Omental fat pad (tissue), 3 donors: ENCODE measurements at regions not wholly inside any gene's neighbourhood (a gene's known extent, or its start where the extent isn't known, plus 50 kb on each side); places are given as distances from the start of the nearest gene placed in this dataset.

Experiments used
- ATAC-seq: fragments of 150-250 bp; one replicate; pipeline ENCODE4 v1.9.1; 2016; ENCODE audit warnings: mild to moderate bottlenecking, moderate library complexity; ENCODE audit not compliant: low FRiP score
- DNase-seq: peaks from one replicate; pipeline ENCODE4 v3.0.0-alpha.2; 2019; ENCODE audit warnings: low spot score
- CTCF ChIP-seq, 3 donors: fragments of 450-650 bp; IDR thresholded peaks; one replicate each; pipeline ENCODE4 v1.5.1; 2016 to 2017; ENCODE audit warnings: antibody characterized with exemption in 3 of 3, mild to moderate bottlenecking in 3 of 3, moderate library complexity in 2 of 3

- no peak for DNase-seq
- TF ChIP-seq CTCF (IDR thresholded peaks at IDR 0.05) = no peak
- no peak for ATAC-seq
Observed at GRCh38 chr11:116413301-116414242, 359.2 kb downstream of the BUD13 start.

DNA sequence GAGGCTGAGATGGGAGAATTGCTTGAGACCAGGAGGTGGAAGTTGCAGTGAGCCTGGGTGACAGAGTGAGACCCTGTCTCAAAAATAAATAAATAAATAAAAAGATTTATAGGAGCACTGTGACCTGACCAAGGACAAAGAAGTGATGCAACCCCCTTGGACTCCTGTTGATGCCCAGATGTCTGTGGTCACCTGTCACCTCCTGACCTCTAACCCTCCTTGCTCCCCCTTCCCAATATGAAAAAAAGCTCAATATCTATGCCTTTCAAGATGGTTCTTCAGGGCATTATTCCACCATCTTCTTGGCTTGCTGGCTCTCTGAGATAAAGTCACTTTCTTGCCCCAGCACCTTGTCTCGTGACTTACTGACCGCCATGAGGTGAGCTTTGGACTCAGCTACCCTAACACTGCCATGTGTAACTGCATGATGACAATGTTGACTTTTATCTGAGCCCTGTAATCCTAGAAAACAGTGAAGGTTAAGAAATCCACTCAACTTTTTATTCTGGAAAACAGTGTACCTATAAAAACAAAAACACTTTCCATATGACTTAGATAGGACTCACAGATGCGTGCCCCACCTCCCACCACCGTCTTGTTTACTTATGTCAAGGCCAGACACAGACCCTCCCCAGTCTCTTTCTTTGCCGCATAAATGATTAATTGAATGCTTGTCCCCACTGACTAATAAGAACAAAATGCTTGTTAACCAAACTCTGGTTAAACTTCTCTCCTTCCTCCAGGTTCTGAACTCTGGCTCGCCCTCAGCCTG, 360.5 kb downstream of the BUD13 start:
- ATAC-seq (no peak), DNase-seq (no peak)
- TF ChIP-seq CTCF (IDR thresholded peaks at IDR 0.05) = no peak

- no peak for DNase-seq
- no peak for TF ChIP-seq CTCF (IDR thresholded peaks at IDR 0.05)
- ATAC-seq = no peak
Observed at GRCh38 chr11:116409238-116409637, 363.5 kb downstream of the BUD13 start.

- no peak for TF ChIP-seq CTCF (IDR thresholded peaks at IDR 0.05)
- ATAC-seq (no peak), DNase-seq (no peak)
Observed at GRCh38 chr11:116406042-116406441, 366.7 kb downstream of the BUD13 start.

DNA sequence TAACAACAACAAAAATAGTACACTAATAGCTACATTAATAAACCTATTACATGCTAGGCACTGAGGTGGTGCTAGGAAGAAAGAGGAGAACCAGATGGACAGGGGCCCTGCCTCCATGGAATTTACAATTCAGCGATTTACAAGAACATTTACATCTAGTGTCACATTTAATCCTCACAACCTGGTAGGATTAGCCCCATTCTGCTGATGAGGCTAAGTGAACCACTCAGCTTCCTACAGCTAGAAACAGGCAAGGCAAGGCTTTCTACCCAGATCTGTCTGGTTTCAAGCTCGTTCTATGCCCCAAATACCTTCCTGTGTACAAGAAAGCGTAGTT, 368.4 kb downstream of the BUD13 start:
- no peak for ATAC-seq

DNA sequence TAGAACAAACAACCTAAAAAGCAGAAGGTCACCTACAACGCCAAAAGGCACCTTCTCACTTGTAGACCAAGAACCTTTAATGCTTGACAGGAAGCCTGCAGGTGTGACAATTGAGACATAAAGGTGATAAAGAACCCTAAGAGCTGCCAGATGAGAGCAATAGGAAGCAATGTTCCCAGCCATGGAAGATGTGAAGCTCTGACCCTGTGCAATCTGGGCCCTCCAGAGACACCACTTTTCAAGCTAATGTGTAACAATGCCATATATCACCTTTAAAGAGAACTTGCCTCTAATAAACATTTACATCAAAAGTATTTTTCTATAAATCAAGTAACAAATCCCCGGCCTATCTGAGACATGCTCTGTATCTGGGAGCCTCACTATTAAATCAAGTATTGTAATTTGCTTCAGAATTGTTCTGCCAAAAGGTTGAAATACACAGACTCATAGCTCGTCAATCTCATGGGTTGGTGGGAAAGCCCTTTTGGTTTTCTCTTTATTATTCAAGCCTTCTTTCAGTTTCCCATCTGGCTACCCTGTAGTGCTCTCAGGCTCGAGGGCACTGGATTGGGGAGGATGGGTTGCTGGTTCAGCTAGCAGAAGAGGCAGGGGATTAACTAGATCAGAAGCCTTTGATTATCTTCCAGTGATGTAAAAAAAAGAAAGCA, 368.9 kb downstream of the BUD13 start:
- no peak for TF ChIP-seq CTCF (IDR thresholded peaks at IDR 0.05)
- DNase-seq (no peak), ATAC-seq (no peak)

More for the DNA sequence above, 368.4 kb downstream of the BUD13 start:
- no peak for TF ChIP-seq CTCF (IDR thresholded peaks at IDR 0.05)
- DNase-seq = no peak
